Suprapubic skin (tissue), 4 donors: ENCODE measurements at regions not wholly inside any gene's neighbourhood (a gene's known extent, or its start where the extent isn't known, plus 50 kb on each side); places are given as distances from the start of the nearest gene placed in this dataset.

Experiments used
- EP300 ChIP-seq: sonication (generic); formaldehyde crosslinking; IDR thresholded peaks from one replicate; pipeline ENCODE4 v1.6.1; 2017; ENCODE audit warnings: antibody characterized with exemption
- POLR2A ChIP-seq, 2 donors: fragments of 450-650 bp; IDR thresholded peaks; one replicate each; pipeline ENCODE4 v1.6.1; 2017; ENCODE audit warnings: antibody characterized with exemption in 2 of 2, mild to moderate bottlenecking in 2 of 2, moderate library complexity in 2 of 2
- POLR2AphosphoS5 ChIP-seq, 3 donors: sonication (generic); formaldehyde crosslinking; IDR thresholded peaks; one replicate each; pipeline ENCODE4 v1.6.1; 2017; ENCODE audit warnings: antibody characterized with exemption in 3 of 3
- TF ChIP-seq, protein P1 (sequence below), 2 donors: fragments of 200-600 bp in 1 of 2; fragments of 450-650 bp in 1 of 2; sonication (generic) in 1 of 2; IDR thresholded peaks; one replicate each; pipeline ENCODE4 v1.5.1; 2016 to 2019; ENCODE audit warnings: antibody characterized with exemption in 2 of 2, mild to moderate bottlenecking in 1 of 2, moderate library complexity in 1 of 2

DNA sequence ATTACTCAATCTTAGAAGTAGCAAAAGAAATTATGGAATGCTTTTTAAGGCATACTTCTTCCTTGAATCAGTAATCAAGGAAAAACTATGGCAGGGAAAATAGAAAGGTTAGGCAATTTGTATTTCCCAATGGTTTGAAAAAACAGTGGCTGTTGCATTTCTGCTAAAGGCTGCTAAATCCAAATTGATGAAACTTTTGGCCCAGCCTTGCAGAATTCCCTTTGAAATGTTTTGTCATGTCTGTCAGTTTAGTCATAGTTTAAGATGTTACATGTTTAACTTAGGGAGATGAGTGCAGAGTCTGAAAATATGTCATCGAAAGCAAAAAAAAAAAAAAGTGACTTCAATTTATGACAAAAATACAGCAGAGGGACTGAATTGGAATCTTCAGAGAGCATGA is 878.9 kb upstream of the WWC1 start:
- TF ChIP-seq, protein P1, sequence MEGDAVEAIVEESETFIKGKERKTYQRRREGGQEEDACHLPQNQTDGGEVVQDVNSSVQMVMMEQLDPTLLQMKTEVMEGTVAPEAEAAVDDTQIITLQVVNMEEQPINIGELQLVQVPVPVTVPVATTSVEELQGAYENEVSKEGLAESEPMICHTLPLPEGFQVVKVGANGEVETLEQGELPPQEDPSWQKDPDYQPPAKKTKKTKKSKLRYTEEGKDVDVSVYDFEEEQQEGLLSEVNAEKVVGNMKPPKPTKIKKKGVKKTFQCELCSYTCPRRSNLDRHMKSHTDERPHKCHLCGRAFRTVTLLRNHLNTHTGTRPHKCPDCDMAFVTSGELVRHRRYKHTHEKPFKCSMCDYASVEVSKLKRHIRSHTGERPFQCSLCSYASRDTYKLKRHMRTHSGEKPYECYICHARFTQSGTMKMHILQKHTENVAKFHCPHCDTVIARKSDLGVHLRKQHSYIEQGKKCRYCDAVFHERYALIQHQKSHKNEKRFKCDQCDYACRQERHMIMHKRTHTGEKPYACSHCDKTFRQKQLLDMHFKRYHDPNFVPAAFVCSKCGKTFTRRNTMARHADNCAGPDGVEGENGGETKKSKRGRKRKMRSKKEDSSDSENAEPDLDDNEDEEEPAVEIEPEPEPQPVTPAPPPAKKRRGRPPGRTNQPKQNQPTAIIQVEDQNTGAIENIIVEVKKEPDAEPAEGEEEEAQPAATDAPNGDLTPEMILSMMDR (IDR thresholded peaks at IDR 0.05): no peak
- TF ChIP-seq POLR2AphosphoS5 (IDR thresholded peaks at IDR 0.05): no peak
- TF ChIP-seq POLR2A (IDR thresholded peaks at IDR 0.05): no peak
- no peak for TF ChIP-seq EP300
